OCI-LY1 (cell line): ENCODE measurements at regions not wholly inside any gene's neighbourhood (a gene's known extent, or its start where the extent isn't known, plus 50 kb on each side); places are given as distances from the start of the nearest gene placed in this dataset.

Experiments
- H2AFZ ChIP-seq: fragments of 200-600 bp; sonication (generic), shearing (Covaris generic); 2 replicates; pipeline ENCODE4 v1.6.0; 2014; ENCODE audit warnings: antibody characterized with exemption, mild to moderate bottlenecking, low read length
- H3F3A ChIP-seq: fragments of 200-600 bp; sonication (generic), shearing (Covaris generic); 2 replicates; pipeline ENCODE4 v1.6.0; 2014; ENCODE audit warnings: mild to moderate bottlenecking, antibody characterized with exemption, low read length, moderate library complexity; ENCODE audit not compliant: insufficient read depth
- H3K27ac ChIP-seq: fragments of 200-600 bp; sonication (generic); 2 replicates; pipeline ENCODE4 v1.5.1; 2014; ENCODE audit warnings: low read length, mixed run types, mild to moderate bottlenecking, low read depth; ENCODE audit not compliant: poor library complexity, severe bottlenecking
- H3K27me3 ChIP-seq: fragments of 200-600 bp; sonication (generic); 2 replicates; pipeline ENCODE4 v1.6.0; 2014; ENCODE audit warnings: antibody characterized with exemption, mild to moderate bottlenecking, low read length, moderate library complexity; ENCODE audit not compliant: insufficient read depth
- H3K36me3 ChIP-seq: fragments of 200-600 bp; sonication (generic); 2 replicates; pipeline ENCODE4 v1.6.1; 2014; ENCODE audit warnings: mild to moderate bottlenecking, antibody characterized with exemption, low read length, moderate library complexity, mixed read lengths; ENCODE audit not compliant: insufficient read depth
- H3K4me1 ChIP-seq: fragments of 200-600 bp; sonication (generic); 2 replicates; pipeline ENCODE4 v1.5.1; 2014; ENCODE audit warnings: mild to moderate bottlenecking, low read length, moderate library complexity; ENCODE audit not compliant: insufficient read depth, severe bottlenecking
- H3K4me2 ChIP-seq: fragments of 200-600 bp; sonication (generic), shearing (Covaris generic); 2 replicates; pipeline ENCODE4 v1.6.1; 2014; ENCODE audit warnings: low read length
- H3K4me3 ChIP-seq: fragments of 200-600 bp; sonication (generic); 2 replicates; pipeline ENCODE4 v1.5.1; 2014; ENCODE audit warnings: low read length, low read depth, mild to moderate bottlenecking, mixed read lengths; ENCODE audit not compliant: poor library complexity, severe bottlenecking
- H3K79me2 ChIP-seq: fragments of 200-600 bp; shearing (Covaris generic); 2 replicates; pipeline ENCODE4 v1.6.1; 2016; ENCODE audit warnings: mixed run types, low read length, mixed read lengths; ENCODE audit not compliant: insufficient read depth
- H3K9ac ChIP-seq: fragments of 200-600 bp; sonication (generic), shearing (Covaris generic); 2 replicates; pipeline ENCODE4 v1.6.1; 2014; ENCODE audit warnings: mild to moderate bottlenecking, low read length, mixed read lengths
- H3K9me2 ChIP-seq: fragments of 200-600 bp; sonication (generic), shearing (Covaris generic); 2 replicates; pipeline ENCODE4 v1.6.1; 2014; ENCODE audit warnings: low read depth, mild to moderate bottlenecking, low read length, mixed read lengths
- H3K9me3 ChIP-seq: fragments of 200-600 bp; shearing (Covaris generic); 2 replicates; pipeline ENCODE4 v1.6.1; 2014; ENCODE audit warnings: low read length, mixed read lengths
- H4K20me1 ChIP-seq: fragments of 200-600 bp; sonication (generic), shearing (Covaris generic); 2 replicates; pipeline ENCODE4 v1.6.0; 2016; ENCODE audit warnings: mild to moderate bottlenecking, low read length; ENCODE audit not compliant: insufficient read depth
- EZH2 ChIP-seq: fragments of 200-600 bp; sonication (generic), shearing (Covaris generic); IDR thresholded peaks from 2 replicates; pipeline ENCODE4 v1.8.0; 2017; ENCODE audit warnings: borderline replicate concordance, mixed run types, mild to moderate bottlenecking, antibody characterized with exemption, low read length, moderate library complexity, mixed read lengths
- TF ChIP-seq, protein P1 (sequence below): fragments of 200-600 bp; sonication (generic), shearing (Covaris generic); IDR thresholded peaks from 2 replicates; pipeline ENCODE4 v1.5.1; 2017; ENCODE audit warnings: mild to moderate bottlenecking, antibody characterized with exemption, low read length, moderate library complexity, mixed read lengths

DNA sequence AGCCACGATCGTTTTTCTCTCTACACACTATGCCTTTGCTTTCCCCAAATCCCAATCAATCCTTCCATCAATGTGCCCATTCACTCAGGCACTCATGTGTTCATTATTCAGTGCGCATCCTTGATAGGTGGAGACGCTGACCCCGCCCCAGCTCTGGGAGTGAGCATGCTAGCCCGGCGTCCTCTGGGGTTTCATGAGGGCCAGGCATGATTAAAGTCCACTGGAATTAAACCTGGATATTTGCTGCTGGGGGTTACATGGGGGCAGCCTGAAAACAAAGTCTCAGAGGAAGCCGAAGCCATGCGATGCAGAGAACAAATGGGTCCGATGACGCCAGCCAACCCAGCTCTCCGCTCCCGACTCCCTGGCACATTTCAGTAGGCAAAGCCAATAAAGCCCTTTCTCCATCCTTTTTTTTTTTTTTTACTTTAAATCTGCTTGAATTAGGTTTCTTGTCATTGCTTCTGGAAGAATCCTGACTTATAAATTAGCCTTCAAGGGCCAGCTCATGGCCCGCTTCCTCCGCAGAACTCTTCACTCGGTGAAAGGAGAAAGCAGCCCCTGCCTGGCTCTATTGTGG, 316.4 kb upstream of the ID2 start:
- TF ChIP-seq, protein P1, sequence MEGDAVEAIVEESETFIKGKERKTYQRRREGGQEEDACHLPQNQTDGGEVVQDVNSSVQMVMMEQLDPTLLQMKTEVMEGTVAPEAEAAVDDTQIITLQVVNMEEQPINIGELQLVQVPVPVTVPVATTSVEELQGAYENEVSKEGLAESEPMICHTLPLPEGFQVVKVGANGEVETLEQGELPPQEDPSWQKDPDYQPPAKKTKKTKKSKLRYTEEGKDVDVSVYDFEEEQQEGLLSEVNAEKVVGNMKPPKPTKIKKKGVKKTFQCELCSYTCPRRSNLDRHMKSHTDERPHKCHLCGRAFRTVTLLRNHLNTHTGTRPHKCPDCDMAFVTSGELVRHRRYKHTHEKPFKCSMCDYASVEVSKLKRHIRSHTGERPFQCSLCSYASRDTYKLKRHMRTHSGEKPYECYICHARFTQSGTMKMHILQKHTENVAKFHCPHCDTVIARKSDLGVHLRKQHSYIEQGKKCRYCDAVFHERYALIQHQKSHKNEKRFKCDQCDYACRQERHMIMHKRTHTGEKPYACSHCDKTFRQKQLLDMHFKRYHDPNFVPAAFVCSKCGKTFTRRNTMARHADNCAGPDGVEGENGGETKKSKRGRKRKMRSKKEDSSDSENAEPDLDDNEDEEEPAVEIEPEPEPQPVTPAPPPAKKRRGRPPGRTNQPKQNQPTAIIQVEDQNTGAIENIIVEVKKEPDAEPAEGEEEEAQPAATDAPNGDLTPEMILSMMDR = no peak
- no peak for TF ChIP-seq EZH2
- no peak overlapping the region for H2AFZ ChIP-seq
- H3K9me3 ChIP-seq = no peaks in the 10 kb centered on the region
- H4K20me1 ChIP-seq = no peaks in the 10 kb centered on the region
- H3K9ac ChIP-seq = no peak overlapping the region
- H3K4me2 ChIP-seq = no peak overlapping the region
- no peaks in the 10 kb centered on the region; the same call in 1 of the 2 replicates for H3K36me3 ChIP-seq
- H3F3A ChIP-seq = no peaks in the 10 kb centered on the region
- H3K27me3 ChIP-seq = no peaks in the 10 kb centered on the region
- no peak overlapping the region for H3K4me3 ChIP-seq
- no peak overlapping the region for H3K27ac ChIP-seq
- H3K4me1 ChIP-seq = no peaks in the 10 kb centered on the region
- H3K79me2 ChIP-seq = no peaks in the 10 kb centered on the region
- no peaks in the 10 kb centered on the region for H3K9me2 ChIP-seq

DNA sequence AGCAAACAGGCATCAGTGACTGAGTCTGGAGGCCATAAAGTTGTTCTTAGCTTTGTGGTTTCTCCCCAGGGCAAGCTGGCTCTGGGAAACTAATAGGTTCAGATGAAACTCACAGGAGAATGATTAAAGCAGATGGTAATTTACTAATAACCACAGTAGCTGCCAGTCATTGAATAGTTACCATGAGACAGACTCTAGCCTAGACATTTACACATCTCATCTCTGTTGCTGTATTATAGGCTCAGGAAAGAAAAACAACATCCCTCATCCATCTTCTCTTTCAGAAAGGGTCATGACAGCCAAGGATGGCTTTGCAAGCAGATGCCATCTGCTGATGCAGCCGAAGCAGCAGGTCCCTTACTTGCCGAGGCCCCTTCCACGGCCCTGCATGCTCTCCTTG, 314.0 kb upstream of the ID2 start:
- Histone ChIP-seq H3K79me2 (no peaks in the 10 kb centered on the region), H3K4me2 (no peak overlapping the region), H3F3A (no peaks in the 10 kb centered on the region), H2AFZ (no peak overlapping the region), H3K4me1 (no peaks in the 10 kb centered on the region), H3K9ac (no peak overlapping the region), H3K27ac (no peak overlapping the region), H3K36me3 (no peaks in the 10 kb centered on the region; the same call in 1 of the 2 replicates), H3K4me3 (no peak overlapping the region), H3K9me3 (no peaks in the 10 kb centered on the region), H3K9me2 (no peaks in the 10 kb centered on the region), H4K20me1 (no peaks in the 10 kb centered on the region), H3K27me3 (no peaks in the 10 kb centered on the region)
- TF ChIP-seq EZH2 = no peak
- TF ChIP-seq, protein P1 = no peak

DNA sequence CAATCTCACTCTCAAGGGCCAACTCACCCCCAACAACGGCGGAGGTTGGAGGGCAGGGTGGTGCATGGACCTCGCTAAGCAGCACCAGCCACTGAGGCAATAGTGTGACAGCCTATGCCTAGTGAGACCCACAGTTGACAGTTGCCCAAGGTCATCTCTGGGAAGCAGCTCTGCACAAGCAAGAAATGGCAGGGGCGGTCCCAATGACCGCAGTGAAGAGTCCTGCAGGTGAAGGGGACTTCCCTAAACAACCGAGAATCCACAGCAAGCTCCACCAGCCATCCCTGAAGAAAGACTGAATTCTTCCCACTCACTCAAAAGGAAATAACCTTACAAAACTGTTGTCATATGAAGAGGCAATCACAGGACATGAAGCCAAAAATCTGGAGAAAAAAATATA, 313.4 kb upstream of the ID2 start:
- H3K4me2 ChIP-seq = no peak overlapping the region

More for the DNA sequence above, 313.4 kb upstream of the ID2 start:
- Histone ChIP-seq H3F3A (no peaks in the 10 kb centered on the region), H3K9me3 (no peaks in the 10 kb centered on the region; the same call in 1 of the 2 replicates), H3K4me3 (no peak overlapping the region), H3K27ac (no peak overlapping the region), H3K79me2 (no peaks in the 10 kb centered on the region), H4K20me1 (no peaks in the 10 kb centered on the region), H2AFZ (no peak overlapping the region), H3K36me3 (no peaks in the 10 kb centered on the region; the same call in 1 of the 2 replicates), H3K9me2 (no peaks in the 10 kb centered on the region), H3K27me3 (no peaks in the 10 kb centered on the region), H3K4me1 (no peaks in the 10 kb centered on the region), H3K9ac (no peak overlapping the region)
- no peak for TF ChIP-seq EZH2
- TF ChIP-seq, protein P1 = no peak
